SIG-M5 treated with dmso at 0.1 percent for 504 hours (cell line): ENCODE measurements at regions not wholly inside any gene's neighbourhood (a gene's known extent, or its start where the extent isn't known, plus 50 kb on each side); places are given as distances from the start of the nearest gene placed in this dataset.

ENCODE experiments used
- DNase-seq: peaks from one replicate; lab custom pipeline; 2025; ENCODE audit not compliant: unreplicated experiment; lab: John Stamatoyannopoulos, UW

- DNase-seq, result no peak
These were observed 244.1 kb downstream of the PTEN start for GRCh38 chr10:88107296-88108097.

- DNase-seq, result peak; percentile 93
These were observed 244.7 kb downstream of the PTEN start for GRCh38 chr10:88108115-88108610.

GRCh38 chr10:88110355-88110754 is 246.9 kb downstream of the PTEN start:
- no peak for DNase-seq

- DNase-seq, result no peak
These were observed 247.4 kb downstream of the PTEN start for GRCh38 chr10:88110822-88111221.

GRCh38 chr10:88111294-88111693 is 247.9 kb downstream of the PTEN start:
- no peak for DNase-seq

GRCh38 chr10:88113232-88113631 is 249.8 kb downstream of the PTEN start:
- DNase-seq, result peak; percentile 20

GRCh38 chr10:88113657-88114272 is 250.3 kb downstream of the PTEN start:
- no peak for DNase-seq

GRCh38 chr10:88114368-88114767 is 250.9 kb downstream of the PTEN start:
- DNase-seq, result peak; percentile 25

- DNase-seq, result no peak
These were observed 252.0 kb downstream of the PTEN start for GRCh38 chr10:88115407-88115806.

GRCh38 chr10:88115968-88116367 is 252.5 kb downstream of the PTEN start:
- DNase-seq, result no peak

GRCh38 chr10:88116481-88116880 is 253.1 kb downstream of the PTEN start:
- DNase-seq, result peak; percentile 13

GRCh38 chr10:88116971-88117626 is 253.7 kb downstream of the PTEN start:
- no peak for DNase-seq

- DNase-seq, result peak; percentile 54
These were observed 254.6 kb downstream of the PTEN start for GRCh38 chr10:88117869-88118632.

- no peak for DNase-seq
These were observed 255.3 kb downstream of the PTEN start for GRCh38 chr10:88118729-88119128.

GRCh38 chr10:88119160-88119559 is 255.7 kb downstream of the PTEN start:
- no peak for DNase-seq

GRCh38 chr10:88120075-88120474 is 256.6 kb downstream of the PTEN start:
- DNase-seq, result no peak

GRCh38 chr10:88120599-88121333 is 257.3 kb downstream of the PTEN start:
- DNase-seq, result peak; percentile 12

GRCh38 chr10:88121361-88121760 is 257.9 kb downstream of the PTEN start:
- no peak for DNase-seq

GRCh38 chr10:88122145-88122544 is 258.7 kb downstream of the PTEN start:
- DNase-seq, result no peak

- DNase-seq, result no peak
These were observed 259.2 kb downstream of the PTEN start for GRCh38 chr10:88122576-88122975.
